Suprapubic skin (tissue), 4 donors: ENCODE measurements at regions not wholly inside any gene's neighbourhood (a gene's known extent, or its start where the extent isn't known, plus 50 kb on each side); places are given as distances from the start of the nearest gene placed in this dataset.

Source experiments
- DNase-seq, 2 donors: peaks; one replicate each; pipeline ENCODE4 v3.0.0-alpha.2; 2019; ENCODE audit warnings: low spot score in 2 of 2
- H3K27ac ChIP-seq: fragments of 200-600 bp; sonication (generic); one replicate; pipeline ENCODE4 v1.5.1; 2019
- H3K27me3 ChIP-seq: fragments of 200-600 bp; sonication (generic); one replicate; pipeline ENCODE4 v1.5.1; 2019
- H3K36me3 ChIP-seq: fragments of 200-600 bp; sonication (generic); one replicate; pipeline ENCODE4 v1.5.1; 2019
- H3K4me1 ChIP-seq: fragments of 200-600 bp; sonication (generic); one replicate; pipeline ENCODE4 v1.5.1; 2019
- H3K4me3 ChIP-seq: fragments of 200-600 bp; sonication (generic); one replicate; pipeline ENCODE4 v1.5.1; 2019; ENCODE audit warnings: mild to moderate bottlenecking
- H3K9me3 ChIP-seq: fragments of 200-600 bp; sonication (generic); one replicate; pipeline ENCODE4 v1.5.1; 2019
- EP300 ChIP-seq: sonication (generic); formaldehyde crosslinking; IDR thresholded peaks from one replicate; pipeline ENCODE4 v1.6.1; 2017; ENCODE audit warnings: antibody characterized with exemption
- POLR2A ChIP-seq, 2 donors: fragments of 450-650 bp; IDR thresholded peaks; one replicate each; pipeline ENCODE4 v1.6.1; 2017; ENCODE audit warnings: antibody characterized with exemption in 2 of 2, mild to moderate bottlenecking in 2 of 2, moderate library complexity in 2 of 2
- POLR2AphosphoS5 ChIP-seq, 3 donors: sonication (generic); formaldehyde crosslinking; IDR thresholded peaks; one replicate each; pipeline ENCODE4 v1.6.1; 2017; ENCODE audit warnings: antibody characterized with exemption in 3 of 3
- WGBS: methylation state at CpG from one replicate; pipeline ENCODE4 v1.1.5; 2018; 5-methylcytosine and 5-hydroxymethylcytosine counted together
- TF ChIP-seq, protein P1 (sequence below), 2 donors: fragments of 200-600 bp in 1 of 2; fragments of 450-650 bp in 1 of 2; sonication (generic) in 1 of 2; IDR thresholded peaks; one replicate each; pipeline ENCODE4 v1.5.1; 2016 to 2019; ENCODE audit warnings: antibody characterized with exemption in 2 of 2, mild to moderate bottlenecking in 1 of 2, moderate library complexity in 1 of 2

DNA sequence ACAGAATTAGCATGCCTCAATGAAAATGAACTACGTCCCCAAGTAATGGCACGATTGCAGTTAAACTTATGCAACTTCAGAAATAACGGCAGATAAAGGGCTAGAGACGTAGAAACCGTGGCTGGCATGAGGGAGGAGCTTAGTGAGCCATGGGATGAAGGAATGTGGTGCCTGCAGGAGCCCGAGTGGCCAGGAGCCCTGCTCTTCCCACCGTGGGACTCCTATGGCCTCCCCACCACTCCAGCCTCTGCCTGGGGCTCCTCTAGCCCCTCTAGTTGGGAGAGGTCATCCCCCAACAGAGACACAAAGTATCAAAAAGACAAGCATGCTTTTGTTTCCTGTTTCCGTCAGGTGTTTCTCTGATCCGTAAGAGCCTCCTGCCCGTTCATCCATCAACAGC is 75.1 kb upstream of the BHLHE23 start:
- DNase-seq: peak in 1 of 2 donors; percentile 15
- 43% methylated on average over 10 of the region's 10 CpGs for WGBS
- H3K27ac ChIP-seq: no peak overlapping the region
- TF ChIP-seq, protein P1, sequence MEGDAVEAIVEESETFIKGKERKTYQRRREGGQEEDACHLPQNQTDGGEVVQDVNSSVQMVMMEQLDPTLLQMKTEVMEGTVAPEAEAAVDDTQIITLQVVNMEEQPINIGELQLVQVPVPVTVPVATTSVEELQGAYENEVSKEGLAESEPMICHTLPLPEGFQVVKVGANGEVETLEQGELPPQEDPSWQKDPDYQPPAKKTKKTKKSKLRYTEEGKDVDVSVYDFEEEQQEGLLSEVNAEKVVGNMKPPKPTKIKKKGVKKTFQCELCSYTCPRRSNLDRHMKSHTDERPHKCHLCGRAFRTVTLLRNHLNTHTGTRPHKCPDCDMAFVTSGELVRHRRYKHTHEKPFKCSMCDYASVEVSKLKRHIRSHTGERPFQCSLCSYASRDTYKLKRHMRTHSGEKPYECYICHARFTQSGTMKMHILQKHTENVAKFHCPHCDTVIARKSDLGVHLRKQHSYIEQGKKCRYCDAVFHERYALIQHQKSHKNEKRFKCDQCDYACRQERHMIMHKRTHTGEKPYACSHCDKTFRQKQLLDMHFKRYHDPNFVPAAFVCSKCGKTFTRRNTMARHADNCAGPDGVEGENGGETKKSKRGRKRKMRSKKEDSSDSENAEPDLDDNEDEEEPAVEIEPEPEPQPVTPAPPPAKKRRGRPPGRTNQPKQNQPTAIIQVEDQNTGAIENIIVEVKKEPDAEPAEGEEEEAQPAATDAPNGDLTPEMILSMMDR (IDR thresholded peaks at IDR 0.05): no peak
- TF ChIP-seq EP300 (no peak), POLR2AphosphoS5 (IDR thresholded peaks at IDR 0.05) (no peak), POLR2A (IDR thresholded peaks at IDR 0.05) (no peak)
- peaks cover 62% of the 10 kb centered on the region for H3K27me3 ChIP-seq
- no peaks in the 10 kb centered on the region for H3K36me3 ChIP-seq
- H3K9me3 ChIP-seq: peaks cover 11% of the 10 kb centered on the region
- no peaks in the 10 kb centered on the region for H3K4me1 ChIP-seq
- no peak overlapping the region for H3K4me3 ChIP-seq

DNA sequence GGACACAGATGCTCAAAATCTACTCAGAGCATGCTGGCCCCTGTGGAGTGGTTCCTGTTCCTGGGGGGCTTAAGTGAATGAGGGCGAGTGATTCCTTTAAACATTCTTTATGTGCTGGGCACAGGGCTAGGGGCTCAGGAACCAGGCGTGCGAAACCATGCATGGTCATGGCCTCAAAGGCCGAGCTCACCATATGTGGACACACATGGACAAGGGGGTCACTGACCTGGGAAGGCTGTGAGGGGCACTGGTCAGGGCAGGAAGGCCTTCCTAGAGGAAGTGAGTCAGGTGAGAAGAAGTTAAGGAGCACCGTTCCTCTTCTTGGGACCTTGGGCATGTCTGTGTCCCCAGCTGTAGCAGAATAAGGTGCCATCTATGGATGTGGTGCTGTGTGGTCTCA is 74.6 kb upstream of the BHLHE23 start:
- Histone ChIP-seq H3K27ac (no peak overlapping the region), H3K4me1 (no peaks in the 10 kb centered on the region), H3K9me3 (peaks cover 11% of the 10 kb centered on the region), H3K36me3 (no peaks in the 10 kb centered on the region), H3K27me3 (peaks cover 62% of the 10 kb centered on the region), H3K4me3 (no peak overlapping the region)
- peak in 1 of 2 donors; percentile 41 for DNase-seq
- WGBS: 86% methylated on average over 5 of the region's 5 CpGs
- TF ChIP-seq, protein P1 (IDR thresholded peaks at IDR 0.05): no peak
- TF ChIP-seq POLR2AphosphoS5 (IDR thresholded peaks at IDR 0.05) (no peak), POLR2A (IDR thresholded peaks at IDR 0.05) (no peak), EP300 (no peak)

DNA sequence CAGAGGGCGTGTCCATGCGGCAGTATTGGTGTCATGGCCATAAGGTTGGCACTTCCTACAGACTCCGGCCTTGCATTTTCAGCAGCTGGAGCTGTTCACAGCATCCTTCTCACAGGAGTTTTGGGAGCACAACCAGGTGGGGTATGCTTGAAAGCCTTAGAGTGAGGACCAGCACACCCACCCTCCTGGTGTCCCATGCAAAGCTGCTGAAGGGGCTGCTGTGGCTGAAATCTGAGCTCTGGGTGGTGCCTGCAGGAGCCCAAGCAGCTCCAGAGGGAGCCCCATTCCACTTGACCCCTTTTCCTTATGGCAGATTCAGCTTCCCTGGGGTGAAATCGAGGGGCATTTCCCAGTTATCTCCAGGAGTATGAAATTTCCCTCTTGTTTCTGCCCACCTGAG is 74.0 kb upstream of the BHLHE23 start:
- Histone ChIP-seq H3K27ac (no peak overlapping the region), H3K36me3 (no peaks in the 10 kb centered on the region), H3K27me3 (peaks cover 60% of the 10 kb centered on the region), H3K4me3 (no peak overlapping the region), H3K4me1 (no peaks in the 10 kb centered on the region), H3K9me3 (peaks cover 11% of the 10 kb centered on the region)
- no peak for TF ChIP-seq POLR2A (IDR thresholded peaks at IDR 0.05)
- TF ChIP-seq POLR2AphosphoS5 (IDR thresholded peaks at IDR 0.05): no peak
- no peak for TF ChIP-seq EP300
- TF ChIP-seq, protein P1 (IDR thresholded peaks at IDR 0.05): no peak
- WGBS: 33% methylated on average over 1 of the region's 4 CpGs
- peak in 1 of 2 donors; percentile 15 for DNase-seq

DNA sequence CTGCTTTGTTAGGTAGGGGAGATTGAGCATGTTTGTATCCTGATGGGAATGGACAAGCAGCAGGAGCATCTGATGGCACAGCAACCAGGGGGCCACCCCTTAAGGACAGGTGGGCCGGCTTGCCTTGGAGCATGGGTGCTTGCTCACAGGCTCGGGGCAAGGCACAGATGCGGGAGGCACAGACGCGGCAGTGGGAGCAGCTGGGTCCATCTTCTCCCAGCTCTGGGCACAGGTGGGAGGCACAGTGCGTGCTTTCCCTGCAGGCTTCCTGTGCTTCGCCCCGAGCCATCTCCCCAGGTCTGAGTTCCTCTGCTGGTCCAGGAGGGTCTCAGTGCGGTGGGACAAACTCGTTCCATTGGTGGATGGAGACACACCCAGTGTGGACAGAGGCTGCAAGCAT is 73.6 kb upstream of the BHLHE23 start:
- TF ChIP-seq POLR2AphosphoS5 (IDR thresholded peaks at IDR 0.05) (no peak), POLR2A (IDR thresholded peaks at IDR 0.05) (no peak), EP300 (no peak)
- TF ChIP-seq, protein P1 (IDR thresholded peaks at IDR 0.05): no peak
- Histone ChIP-seq H3K4me3 (no peak overlapping the region), H3K27ac (no peak overlapping the region), H3K36me3 (no peaks in the 10 kb centered on the region), H3K27me3 (peaks cover 58% of the 10 kb centered on the region), H3K9me3 (peaks cover 11% of the 10 kb centered on the region), H3K4me1 (no peaks in the 10 kb centered on the region)
- WGBS: 90% methylated on average over 2 of the region's 10 CpGs
- peak; percentile 37 to 65 for DNase-seq

DNA sequence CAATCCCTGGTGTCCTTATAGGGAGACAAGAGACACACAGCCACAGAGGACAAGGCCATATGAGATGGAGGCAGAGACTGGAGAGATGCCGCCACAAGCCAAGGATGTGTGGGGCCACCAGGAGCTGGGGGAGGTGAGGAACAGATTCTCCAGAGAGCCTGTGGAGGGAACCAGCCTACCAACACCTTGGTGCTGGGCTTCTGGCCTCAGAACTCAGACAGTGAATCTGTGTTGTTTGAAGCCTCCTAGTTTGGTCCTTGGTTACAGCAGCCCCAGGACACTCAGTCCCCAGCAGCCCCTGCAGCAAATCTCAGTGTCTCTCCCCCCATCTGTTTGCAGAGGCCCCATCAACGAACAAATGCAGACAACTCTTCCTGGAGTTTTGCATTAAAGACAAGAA is 73.2 kb upstream of the BHLHE23 start:
- peak; percentile 18 to 31 for DNase-seq
- Histone ChIP-seq H3K27ac (no peak overlapping the region), H3K4me1 (no peaks in the 10 kb centered on the region), H3K4me3 (no peak overlapping the region), H3K36me3 (no peaks in the 10 kb centered on the region), H3K9me3 (peaks cover 11% of the 10 kb centered on the region), H3K27me3 (peaks cover 58% of the 10 kb centered on the region)
- WGBS: 64% methylated on average over 2 of the region's 2 CpGs
- TF ChIP-seq EP300 (no peak), POLR2A (IDR thresholded peaks at IDR 0.05) (no peak), POLR2AphosphoS5 (IDR thresholded peaks at IDR 0.05) (no peak)

DNA sequence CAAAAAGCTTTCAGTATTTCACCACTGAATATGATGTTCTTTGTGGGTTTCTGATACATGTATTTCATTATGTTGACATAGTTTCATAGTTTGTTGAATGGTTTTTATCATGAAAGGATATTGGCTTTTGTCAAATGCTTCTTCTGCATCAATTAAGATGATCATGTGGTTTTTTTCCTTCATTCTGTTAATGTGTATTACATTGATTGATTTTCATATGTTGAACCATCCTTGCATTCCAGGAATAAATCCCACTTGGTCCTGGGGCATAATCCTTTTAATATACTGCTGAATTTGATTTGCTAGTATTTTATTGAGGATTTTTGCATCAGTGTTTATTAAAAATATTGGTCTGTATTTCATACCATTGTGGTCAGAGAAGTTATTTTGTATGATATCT is 70.9 kb upstream of the BHLHE23 start:
- no peak for TF ChIP-seq EP300
- no peak for TF ChIP-seq POLR2AphosphoS5 (IDR thresholded peaks at IDR 0.05)
- TF ChIP-seq POLR2A (IDR thresholded peaks at IDR 0.05): no peak
- TF ChIP-seq, protein P1 (IDR thresholded peaks at IDR 0.05): no peak
- no peak overlapping the region for H3K27ac ChIP-seq
- peaks cover 56% of the 10 kb centered on the region for H3K27me3 ChIP-seq
- no peak for DNase-seq
- H3K4me1 ChIP-seq: no peaks in the 10 kb centered on the region
- peaks cover 11% of the 10 kb centered on the region for H3K9me3 ChIP-seq
- no peaks in the 10 kb centered on the region for H3K36me3 ChIP-seq
- no peak overlapping the region for H3K4me3 ChIP-seq
